Medulla oblongata (tissue), 1 donor: ENCODE measurements at regions not wholly inside any gene's neighbourhood (a gene's known extent, or its start where the extent isn't known, plus 50 kb on each side); places are given as distances from the start of the nearest gene placed in this dataset.
"Not testable (repeated sequence)": the region's sequence is repeated elsewhere in the genome, so short reads cannot be mapped to it uniquely, and the experiment has no call there.

Experiments used
- DNase-seq: peaks from one replicate; pipeline ENCODE4 v3.0.0-alpha.2; 2015; ENCODE audit errors: extremely low spot score

- no peak for DNase-seq
These were observed 82.2 kb upstream of the RNU2-1 start for GRCh38 chr17:43315858-43316521.

- DNase-seq: no peak
These were observed 81.6 kb upstream of the RNU2-1 start for GRCh38 chr17:43315369-43315768.

GRCh38 chr17:43314611-43315011, 80.8 kb upstream of the RNU2-1 start:
- DNase-seq: no peak

GRCh38 chr17:43312011-43312410, 78.2 kb upstream of the RNU2-1 start:
- no peak for DNase-seq

- peak; percentile 12 for DNase-seq
These were observed 75.9 kb upstream of the RNU2-1 start for GRCh38 chr17:43309505-43310332.

GRCh38 chr17:43308999-43309398, 75.2 kb upstream of the RNU2-1 start:
- DNase-seq: peak; percentile 59

- DNase-seq: not testable (repeated sequence)
These were observed 71.0 kb upstream of the RNU2-1 start for GRCh38 chr17:43304792-43305191.

- not testable (repeated sequence) for DNase-seq
These were observed 69.3 kb upstream of the RNU2-1 start for GRCh38 chr17:43303049-43303448.

GRCh38 chr17:43299300-43300076, 65.7 kb upstream of the RNU2-1 start:
- DNase-seq: not testable (repeated sequence)

GRCh38 chr17:43289670-43290069, 55.9 kb upstream of the RNU2-1 start:
- not testable (repeated sequence) for DNase-seq

- DNase-seq: not testable (repeated sequence)
These were observed 49.8 kb upstream of the RNU2-1 start for GRCh38 chr17:43283606-43284005.
